ENCODE measurements at regions not wholly inside any gene's neighbourhood (a gene's known extent, or its start where the extent isn't known, plus 50 kb on each side); places are given as distances from the start of the nearest gene placed in this dataset.
"Not testable (repeated sequence)": the region's sequence is repeated elsewhere in the genome, so short reads cannot be mapped to it uniquely, and the experiment has no call there.

GRCh38 chr2:10223932-10224720 lies 78.6 kb upstream of the HPCAL1 start:
- no peak for DNase-seq (ENCODE audit: low read depth)

GRCh38 chr2:10224734-10225133 lies 78.0 kb upstream of the HPCAL1 start:
- no peak for DNase-seq (ENCODE audit: low read depth)

- DNase-seq (ENCODE audit: low read depth) = no peak
Observed at GRCh38 chr2:10225291-10226037, 77.2 kb upstream of the HPCAL1 start.

GRCh38 chr2:10226038-10226724 lies 76.5 kb upstream of the HPCAL1 start:
- DNase-seq (ENCODE audit: low read depth) = no peak

- no peak for DNase-seq (ENCODE audit: low read depth)
Observed at GRCh38 chr2:10228611-10229365, 73.9 kb upstream of the HPCAL1 start.

GRCh38 chr2:10229462-10230099 lies 73.1 kb upstream of the HPCAL1 start:
- DNase-seq (ENCODE audit: low read depth) = no peak

GRCh38 chr2:10230499-10230898 lies 72.2 kb upstream of the HPCAL1 start:
- no peak for DNase-seq (ENCODE audit: low read depth)

- not testable (repeated sequence) for DNase-seq (ENCODE audit: low read depth)
Observed at GRCh38 chr2:10230921-10231320, 71.8 kb upstream of the HPCAL1 start.

- DNase-seq (ENCODE audit: low read depth) = no peak
Observed at GRCh38 chr2:10231551-10232085, 71.1 kb upstream of the HPCAL1 start.

GRCh38 chr2:10232096-10232815 lies 70.4 kb upstream of the HPCAL1 start:
- no peak for DNase-seq (ENCODE audit: low read depth)

GRCh38 chr2:10233131-10234012 lies 69.3 kb upstream of the HPCAL1 start:
- no peak for DNase-seq (ENCODE audit: low read depth)

GRCh38 chr2:10234013-10234306 lies 68.7 kb upstream of the HPCAL1 start:
- no peak for DNase-seq (ENCODE audit: low read depth)

GRCh38 chr2:10234409-10235094 lies 68.2 kb upstream of the HPCAL1 start:
- DNase-seq (ENCODE audit: low read depth) = no peak

- no peak for DNase-seq (ENCODE audit: low read depth)
Observed at GRCh38 chr2:10235099-10235908, 67.4 kb upstream of the HPCAL1 start.

- no peak for DNase-seq (ENCODE audit: low read depth)
Observed at GRCh38 chr2:10235909-10236550, 66.7 kb upstream of the HPCAL1 start.

- DNase-seq (ENCODE audit: low read depth) = no peak
Observed at GRCh38 chr2:10236571-10237391, 65.9 kb upstream of the HPCAL1 start.
